ENCODE measurements at regions not wholly inside any gene's neighbourhood (a gene's known extent, or its start where the extent isn't known, plus 50 kb on each side); places are given as distances from the start of the nearest gene placed in this dataset.
"Not testable (repeated sequence)": the region's sequence is repeated elsewhere in the genome, so short reads cannot be mapped to it uniquely, and the experiment has no call there.

DNA sequence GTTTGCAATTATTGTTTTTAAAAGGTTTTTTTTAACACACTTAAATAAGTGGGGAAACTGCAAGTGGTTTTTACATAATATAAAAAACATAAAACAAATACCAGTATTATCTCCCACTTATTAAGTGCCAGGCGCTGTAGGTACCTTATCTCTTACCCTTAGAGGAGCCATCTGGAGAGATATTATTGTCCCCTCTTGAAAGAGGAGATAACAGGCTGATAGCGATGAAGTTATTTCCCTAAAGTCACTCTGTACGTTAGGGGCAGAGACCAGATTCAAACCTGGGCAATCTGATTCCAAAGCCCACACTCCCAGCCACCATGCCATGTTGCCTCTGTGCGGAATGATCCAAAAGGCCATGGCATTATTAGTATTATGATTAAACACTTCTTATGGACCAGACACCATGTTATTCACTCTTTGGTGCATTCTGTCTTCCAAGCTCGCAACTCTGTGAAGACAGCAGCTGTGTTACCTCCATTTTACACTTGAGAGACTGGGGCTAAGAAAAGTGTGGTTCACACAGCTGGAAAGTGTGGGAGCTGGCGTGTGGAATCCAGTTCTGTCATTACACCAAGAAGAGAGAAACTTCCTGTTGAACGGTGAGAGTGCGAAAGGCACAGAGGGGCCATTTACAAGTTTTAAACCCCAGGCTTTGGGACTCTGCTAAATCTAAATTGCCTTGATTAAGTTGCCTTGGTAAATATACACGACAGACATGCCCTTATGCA is 79.9 kb upstream of the MITF start:
- H3K36me3 ChIP-seq (replicated peaks): no peaks in the 10 kb centered on the region
- no peak overlapping the region for H3K4me3 ChIP-seq
- no peaks in the 10 kb centered on the region for H3K4me1 ChIP-seq
- no peaks in the 10 kb centered on the region for H3K9me3 ChIP-seq
- in situ Hi-C loops (cut with MboI; ENCODE audit: low sequenced_read_pairs): loop anchor here (25.0 kb wide), 1 partner anchor 497 kb away; no protein-coding TSS in a partner anchor
- no peak for DNase-seq (ENCODE audit: low spot score in 2 of 2)
- no peaks in the 10 kb centered on the region for H3K27me3 ChIP-seq (ENCODE audit: low read depth)

DNA sequence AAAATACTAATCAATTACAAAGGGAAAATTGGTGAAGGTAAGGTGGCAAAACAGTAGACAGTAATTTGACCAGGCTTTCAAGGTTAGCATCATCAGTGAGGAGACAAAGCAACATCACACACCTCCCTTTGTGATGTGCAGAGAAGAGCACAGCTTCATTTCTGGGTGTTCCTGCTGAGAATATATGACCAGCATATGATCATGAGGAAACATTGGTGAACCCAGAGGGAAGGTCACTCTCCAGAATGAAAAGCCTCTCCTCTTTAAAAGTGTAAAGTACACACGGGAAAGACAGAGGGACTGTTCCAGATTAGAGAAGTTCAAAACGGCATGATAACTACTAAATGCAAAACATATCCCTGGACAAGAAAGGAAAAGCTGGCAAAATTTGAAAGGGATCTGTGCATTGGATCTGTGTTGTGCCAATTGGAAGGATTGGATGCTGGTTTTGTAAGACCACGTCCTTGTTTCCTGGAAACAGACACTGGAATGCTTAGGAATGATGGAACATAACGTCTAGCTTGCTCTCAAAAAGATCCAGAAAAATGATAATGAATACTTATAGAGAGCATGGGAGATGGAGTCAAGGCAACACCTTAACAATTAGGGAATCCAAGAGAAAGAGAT is 80.6 kb upstream of the MITF start:
- DNase-seq (ENCODE audit: low spot score in 2 of 2): no peak
- H3K9me3 ChIP-seq: no peaks in the 10 kb centered on the region
- in situ Hi-C loops (cut with MboI; ENCODE audit: low sequenced_read_pairs): loop anchor here (25.0 kb wide), 1 partner anchor 496 kb away; no protein-coding TSS in a partner anchor
- H3K4me3 ChIP-seq: no peak overlapping the region
- no peaks in the 10 kb centered on the region for H3K36me3 ChIP-seq (replicated peaks)
- no peaks in the 10 kb centered on the region for H3K27me3 ChIP-seq (ENCODE audit: low read depth)
- no peaks in the 10 kb centered on the region for H3K4me1 ChIP-seq

DNA sequence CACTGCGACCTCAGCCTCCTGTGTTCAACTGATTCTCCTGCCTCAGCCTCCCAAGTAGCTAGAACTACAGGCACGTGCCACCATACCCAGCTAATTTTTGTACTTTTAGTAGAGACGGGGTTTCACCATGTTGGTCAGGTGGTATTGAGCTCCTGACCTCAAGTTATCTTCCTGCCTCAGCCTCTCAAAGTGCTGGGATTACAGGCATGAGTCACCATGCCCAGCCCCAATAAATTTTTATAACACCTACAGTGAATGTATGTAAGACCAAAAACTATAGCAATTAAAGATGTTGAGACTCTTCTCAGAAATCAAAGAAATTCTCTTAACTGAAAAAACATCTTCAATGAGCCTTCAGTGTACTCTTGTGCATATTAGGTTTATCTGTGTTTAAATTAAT is 82.2 kb upstream of the MITF start:
- not testable (repeated sequence) for H3K27me3 ChIP-seq (ENCODE audit: low read depth); DNase-seq (ENCODE audit: low spot score in 2 of 2); H3K36me3 ChIP-seq (replicated peaks); H3K4me1 ChIP-seq; H3K9me3 ChIP-seq; H3K4me3 ChIP-seq
- in situ Hi-C loops (cut with MboI; ENCODE audit: low sequenced_read_pairs): loop anchor here (25.0 kb wide), 1 partner anchor 495 kb away; no protein-coding TSS in a partner anchor

DNA sequence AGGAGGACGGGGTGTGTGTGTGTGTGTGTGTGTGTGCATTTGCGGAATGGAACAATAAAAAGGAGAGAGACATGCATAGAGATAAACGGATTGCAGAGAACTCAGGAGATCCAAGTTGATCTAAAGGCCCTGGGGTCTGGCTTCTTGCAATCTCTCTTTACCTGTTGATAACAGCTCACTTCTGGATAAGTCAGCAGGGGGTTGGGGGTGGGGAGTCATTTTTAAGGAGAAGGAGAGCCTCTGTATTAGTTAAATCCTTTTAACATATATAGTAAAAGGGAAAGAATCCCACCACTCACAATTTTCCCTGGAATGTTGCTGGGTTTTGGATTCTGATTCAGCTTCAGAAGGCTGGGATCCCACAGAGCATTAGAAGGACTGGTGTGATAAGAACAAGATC is 87.5 kb upstream of the MITF start:
- H3K4me1 ChIP-seq: no peaks in the 10 kb centered on the region
- H3K9me3 ChIP-seq: no peaks in the 10 kb centered on the region
- no peaks in the 10 kb centered on the region for H3K27me3 ChIP-seq (ENCODE audit: low read depth)
- H3K4me3 ChIP-seq: no peak overlapping the region
- no peak for DNase-seq (ENCODE audit: low spot score in 2 of 2)
- in situ Hi-C loops (cut with MboI; ENCODE audit: low sequenced_read_pairs): loop anchor here (25.0 kb wide), 1 partner anchor 489 kb away; no protein-coding TSS in a partner anchor
- H3K36me3 ChIP-seq (replicated peaks): no peaks in the 10 kb centered on the region

DNA sequence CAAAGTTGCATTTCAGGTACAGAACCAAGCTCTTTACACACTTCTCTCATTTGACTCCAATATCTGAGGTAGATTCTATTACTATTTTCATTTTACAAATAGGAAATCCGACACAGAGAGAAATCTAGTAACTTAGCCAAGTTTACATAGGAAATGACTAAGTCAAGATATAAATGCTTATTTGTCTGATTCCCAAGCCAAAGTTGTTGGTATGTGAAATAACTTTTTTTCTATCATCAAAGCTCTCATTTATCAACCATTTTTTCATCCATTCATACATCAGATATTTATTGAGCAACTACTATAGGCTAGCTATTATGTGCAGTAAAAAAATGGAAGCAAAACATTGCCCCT is 89.2 kb upstream of the MITF start:
- H3K36me3 ChIP-seq (replicated peaks): no peaks in the 10 kb centered on the region
- H3K4me3 ChIP-seq: no peak overlapping the region
- H3K9me3 ChIP-seq: no peaks in the 10 kb centered on the region
- no peaks in the 10 kb centered on the region for H3K4me1 ChIP-seq
- no peak for DNase-seq (ENCODE audit: low spot score in 2 of 2)
- in situ Hi-C loops (cut with MboI; ENCODE audit: low sequenced_read_pairs): loop anchor here (25.0 kb wide), 1 partner anchor 488 kb away; no protein-coding TSS in a partner anchor
- no peaks in the 10 kb centered on the region for H3K27me3 ChIP-seq (ENCODE audit: low read depth)

DNA sequence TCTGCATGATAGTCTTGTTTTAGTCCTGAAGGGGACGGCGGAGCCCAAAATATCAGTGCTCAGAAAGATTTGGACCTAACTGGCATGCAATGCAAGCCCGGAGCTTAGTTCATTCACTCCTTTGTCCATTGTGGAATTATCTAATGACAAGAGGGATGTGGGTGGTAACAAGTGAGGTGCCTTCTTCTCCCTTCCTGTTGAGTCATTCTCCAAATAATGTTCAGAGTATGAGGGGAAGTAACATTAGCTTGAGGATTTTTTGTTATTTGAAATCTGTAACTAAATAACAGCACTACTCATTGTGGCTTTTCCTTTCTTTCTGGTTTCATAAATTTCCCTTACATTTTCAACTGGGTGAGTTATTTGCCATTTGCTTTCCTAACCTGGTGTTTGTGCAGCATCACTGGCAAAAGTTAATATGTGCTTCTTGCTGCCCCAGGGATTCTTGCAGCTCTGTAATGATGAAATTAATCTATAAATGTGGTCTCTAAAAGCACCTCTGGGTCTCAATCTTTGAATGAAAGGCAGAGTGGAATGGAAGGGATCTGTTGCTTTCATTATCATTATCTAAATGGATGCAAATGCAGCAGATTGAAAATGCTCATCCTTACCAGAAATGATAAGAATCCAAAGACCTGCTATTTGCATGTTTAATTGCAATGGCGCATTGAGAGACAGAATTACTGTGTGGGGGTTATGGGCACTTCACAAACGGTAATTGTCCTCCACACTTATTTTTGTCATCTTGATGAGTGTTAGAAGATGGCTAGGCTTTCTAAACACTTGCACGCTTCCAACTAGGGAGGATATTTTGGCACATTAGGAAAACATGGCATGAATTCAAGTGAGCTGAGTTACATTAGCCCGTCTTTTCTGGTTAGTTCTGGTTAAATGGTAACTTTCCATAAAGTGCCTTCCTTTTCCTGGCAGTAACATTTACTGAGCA is 89.9 kb upstream of the MITF start:
- no peak for DNase-seq (ENCODE audit: low spot score in 2 of 2)
- no peaks in the 10 kb centered on the region for H3K4me1 ChIP-seq
- no peak overlapping the region for H3K4me3 ChIP-seq
- no peaks in the 10 kb centered on the region for H3K9me3 ChIP-seq
- H3K36me3 ChIP-seq (replicated peaks): no peaks in the 10 kb centered on the region
- H3K27me3 ChIP-seq (ENCODE audit: low read depth): no peaks in the 10 kb centered on the region
- in situ Hi-C loops (cut with MboI; ENCODE audit: low sequenced_read_pairs): loop anchor here (25.0 kb wide), 1 partner anchor 487 kb away; no protein-coding TSS in a partner anchor

DNA sequence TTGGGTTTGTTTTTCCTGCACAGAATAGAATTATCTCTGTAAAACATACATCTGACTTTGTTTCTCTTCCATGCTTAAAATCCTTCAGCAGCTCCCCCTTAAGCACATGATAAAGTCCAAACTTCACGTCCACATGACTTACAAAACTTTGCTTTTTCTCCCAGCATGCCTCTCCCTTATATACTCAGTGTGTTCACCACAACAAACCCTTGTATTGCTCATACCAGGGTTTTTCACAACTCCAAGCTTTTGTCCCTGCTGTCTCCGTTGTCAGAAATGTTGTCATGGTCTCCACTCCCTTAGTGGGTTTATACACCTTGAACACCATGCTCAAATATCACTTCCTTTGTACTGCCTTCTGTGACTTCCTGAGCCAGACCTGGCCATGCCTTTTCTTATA is 91.1 kb upstream of the MITF start:
- Histone ChIP-seq H3K27me3 (ENCODE audit: low read depth) (no peaks in the 10 kb centered on the region), H3K4me1 (no peaks in the 10 kb centered on the region), H3K36me3 (replicated peaks) (no peaks in the 10 kb centered on the region), H3K4me3 (no peak overlapping the region), H3K9me3 (no peaks in the 10 kb centered on the region)
- in situ Hi-C loops (cut with MboI; ENCODE audit: low sequenced_read_pairs): no loop called here
- DNase-seq (ENCODE audit: low spot score in 2 of 2): no peak

DNA sequence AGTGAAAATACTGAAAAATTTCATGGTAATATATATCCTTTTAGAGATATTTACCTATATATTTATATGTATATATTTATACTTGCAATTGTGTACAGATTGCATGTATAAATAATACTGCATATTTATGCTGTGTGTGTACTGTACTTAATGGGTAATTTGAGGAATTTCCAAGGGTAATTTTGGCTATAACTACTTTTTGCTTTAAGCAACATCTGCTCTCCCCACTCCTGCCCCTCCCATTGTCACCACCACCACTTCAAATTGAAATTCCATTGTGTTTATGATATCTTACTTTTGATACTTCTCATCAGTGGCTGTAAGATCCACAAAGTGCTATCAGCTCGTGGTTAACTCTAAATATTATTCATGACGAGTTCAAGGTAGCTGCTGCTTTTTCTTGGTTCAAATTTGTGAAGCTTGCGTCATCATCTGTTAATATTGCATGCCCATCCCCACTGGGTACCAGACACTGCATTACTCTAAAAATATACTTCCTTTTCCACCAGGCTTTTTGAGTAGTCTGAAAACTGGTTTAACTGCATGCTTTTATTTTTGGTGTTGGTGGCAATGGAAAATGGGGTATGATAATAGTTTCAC is 91.7 kb upstream of the MITF start:
- DNase-seq (ENCODE audit: low spot score in 2 of 2): no peak
- H3K27me3 ChIP-seq (ENCODE audit: low read depth): no peaks in the 10 kb centered on the region
- no peak overlapping the region for H3K4me3 ChIP-seq
- no peaks in the 10 kb centered on the region for H3K36me3 ChIP-seq (replicated peaks)
- no peaks in the 10 kb centered on the region for H3K4me1 ChIP-seq
- H3K9me3 ChIP-seq: no peaks in the 10 kb centered on the region
- in situ Hi-C loops (cut with MboI; ENCODE audit: low sequenced_read_pairs): no loop called here

DNA sequence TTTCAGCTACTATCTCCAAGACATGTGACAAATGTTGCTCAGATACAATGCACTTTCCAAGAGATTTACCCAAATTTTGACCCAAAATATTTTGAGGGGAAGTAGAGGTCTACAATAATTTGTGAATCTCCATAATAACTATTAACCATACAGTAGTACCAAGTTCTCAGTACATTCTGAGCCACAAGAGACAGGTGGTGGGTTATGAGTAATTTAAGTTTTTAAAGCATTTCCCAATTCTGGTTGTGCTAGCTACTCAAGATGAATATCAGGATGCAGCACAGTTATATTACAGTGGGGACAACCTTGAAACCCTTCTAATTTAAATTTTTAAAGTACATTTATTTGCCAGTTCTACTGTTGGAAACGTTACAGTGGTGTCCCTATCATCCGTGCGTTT is 92.2 kb upstream of the MITF start:
- DNase-seq (ENCODE audit: low spot score in 2 of 2): no peak
- Histone ChIP-seq H3K9me3 (no peaks in the 10 kb centered on the region), H3K27me3 (ENCODE audit: low read depth) (no peaks in the 10 kb centered on the region), H3K4me3 (no peak overlapping the region), H3K36me3 (replicated peaks) (no peaks in the 10 kb centered on the region), H3K4me1 (no peaks in the 10 kb centered on the region)
- in situ Hi-C loops (cut with MboI; ENCODE audit: low sequenced_read_pairs): no loop called here

DNA sequence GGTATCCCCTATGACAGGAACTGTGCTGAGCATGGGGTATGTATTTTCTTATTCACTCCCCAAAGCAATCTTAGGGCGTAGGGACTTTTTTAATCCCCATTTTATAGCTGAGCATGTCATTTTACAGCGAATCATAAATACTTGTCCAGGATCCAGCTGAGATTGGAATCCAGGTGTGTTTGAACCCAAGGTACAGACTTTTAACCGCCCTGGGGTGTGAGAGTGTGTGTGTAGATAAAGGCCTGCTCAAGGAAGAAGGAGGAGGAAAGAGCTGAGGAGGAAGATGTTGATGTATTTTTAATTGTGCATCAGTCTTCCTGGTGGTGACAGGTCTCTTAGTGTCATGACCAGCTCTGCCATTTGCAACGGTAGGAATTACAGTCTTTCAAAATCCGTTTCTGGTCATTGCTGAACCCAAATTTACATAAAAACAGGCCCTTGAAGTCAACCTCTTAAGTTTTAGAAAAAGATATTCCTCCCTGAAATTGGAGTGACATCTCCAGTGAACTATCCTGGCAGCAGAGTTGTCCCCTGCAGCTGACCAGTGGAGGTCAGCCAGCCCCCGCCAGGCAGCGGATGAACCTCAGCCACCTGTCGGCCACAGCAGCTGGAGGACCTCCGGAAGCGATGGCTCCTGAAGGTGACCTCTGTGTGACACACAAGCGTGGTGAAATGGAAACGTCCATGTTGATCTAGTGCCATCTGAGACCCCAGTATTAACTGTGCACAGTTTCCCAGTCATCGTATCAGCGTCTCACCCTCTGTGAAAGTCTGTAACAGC is 92.8 kb upstream of the MITF start:
- H3K9me3 ChIP-seq: no peaks in the 10 kb centered on the region
- no peak overlapping the region for H3K4me3 ChIP-seq
- no peaks in the 10 kb centered on the region for H3K4me1 ChIP-seq
- no peaks in the 10 kb centered on the region for H3K27me3 ChIP-seq (ENCODE audit: low read depth)
- H3K36me3 ChIP-seq (replicated peaks): no peaks in the 10 kb centered on the region
- DNase-seq (ENCODE audit: low spot score in 2 of 2): no peak
- in situ Hi-C loops (cut with MboI; ENCODE audit: low sequenced_read_pairs): no loop called here

DNA sequence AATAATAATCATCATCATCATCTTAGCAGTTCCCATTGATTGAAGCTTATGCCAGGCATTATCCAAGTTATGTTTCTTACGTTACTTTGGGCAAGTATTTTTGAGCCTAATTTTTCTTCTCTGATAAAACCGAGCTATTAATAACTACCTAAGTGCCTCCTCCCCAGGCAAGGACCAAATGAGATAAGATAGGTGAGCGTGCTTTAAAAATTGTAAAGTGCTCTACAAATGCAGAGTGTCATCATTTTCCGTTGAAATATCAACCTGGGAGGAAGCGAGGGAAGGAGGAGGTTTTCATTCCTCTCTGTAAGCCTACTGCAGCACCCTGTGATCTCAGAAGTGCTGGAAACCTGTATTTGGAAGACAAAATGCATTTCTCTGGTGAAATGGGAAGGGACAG is 96.7 kb upstream of the MITF start:
- in situ Hi-C loops (cut with MboI; ENCODE audit: low sequenced_read_pairs): no loop called here
- Histone ChIP-seq H3K4me1 (no peaks in the 10 kb centered on the region), H3K9me3 (no peaks in the 10 kb centered on the region), H3K27me3 (ENCODE audit: low read depth) (no peaks in the 10 kb centered on the region), H3K36me3 (replicated peaks) (no peaks in the 10 kb centered on the region), H3K4me3 (no peak overlapping the region)
- DNase-seq (ENCODE audit: low spot score in 2 of 2): no peak

DNA sequence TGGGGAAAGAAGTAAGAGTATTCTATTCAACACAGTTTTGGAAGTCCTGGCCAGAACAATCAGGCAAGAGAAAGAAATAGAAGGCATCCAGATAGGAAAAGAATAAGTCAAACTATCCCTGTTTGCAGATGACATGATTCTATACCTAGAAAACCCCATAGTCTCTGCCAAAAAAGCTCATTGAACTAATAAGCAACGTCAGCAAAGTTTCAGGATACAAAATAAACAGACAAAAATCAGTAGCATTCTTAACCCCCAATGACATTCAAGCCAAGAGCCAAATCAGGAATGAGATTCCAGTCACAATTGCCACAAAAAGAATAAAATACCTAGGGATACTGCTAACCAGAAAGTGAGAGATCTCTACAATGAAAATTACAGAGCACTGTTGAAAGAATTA is 99.4 kb upstream of the MITF start:
- Histone ChIP-seq H3K36me3 (replicated peaks) (no peaks in the 10 kb centered on the region), H3K4me1 (no peaks in the 10 kb centered on the region), H3K27me3 (ENCODE audit: low read depth) (no peaks in the 10 kb centered on the region), H3K9me3 (no peaks in the 10 kb centered on the region), H3K4me3 (no peak overlapping the region)
- DNase-seq (ENCODE audit: low spot score in 2 of 2): no peak
- in situ Hi-C loops (cut with MboI; ENCODE audit: low sequenced_read_pairs): no loop called here

DNA sequence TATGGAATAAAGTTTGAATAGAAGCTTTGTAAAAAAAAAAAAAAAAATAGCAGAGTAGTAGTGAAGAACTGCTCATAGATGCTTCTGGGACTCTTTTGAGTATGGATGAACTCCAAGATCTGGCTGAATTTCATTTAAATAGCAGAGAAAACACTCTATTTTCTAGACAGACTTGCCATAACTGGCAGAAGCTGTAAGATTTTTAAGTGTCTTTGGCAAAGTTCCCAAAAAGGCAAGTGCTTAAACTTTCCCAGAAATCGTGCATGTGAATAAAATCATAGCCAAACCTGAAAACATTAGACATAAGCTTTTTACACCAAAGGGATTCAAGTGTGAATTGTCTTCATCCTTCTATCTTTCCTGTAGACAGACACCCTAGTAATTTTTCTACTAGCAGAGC is 110.3 kb upstream of the MITF start:
- H3K4me1 ChIP-seq: no peaks in the 10 kb centered on the region
- in situ Hi-C loops (cut with MboI; ENCODE audit: low sequenced_read_pairs): no loop called here
- no peaks in the 10 kb centered on the region for H3K36me3 ChIP-seq (replicated peaks)
- H3K4me3 ChIP-seq: no peak overlapping the region
- no peak for DNase-seq (ENCODE audit: low spot score in 2 of 2)
- H3K27me3 ChIP-seq (ENCODE audit: low read depth): peaks cover 3% of the 10 kb centered on the region; the same call in 1 of the 2 replicates
- 0 out of 2 replicates have a peak, but pooled peaks cover 4% of the 10 kb centered on the region for H3K9me3 ChIP-seq

All from HAP-1 (cell line).